ENCODE measurements at regions not wholly inside any gene's neighbourhood (a gene's known extent, or its start where the extent isn't known, plus 50 kb on each side); places are given as distances from the start of the nearest gene placed in this dataset.

DNA sequence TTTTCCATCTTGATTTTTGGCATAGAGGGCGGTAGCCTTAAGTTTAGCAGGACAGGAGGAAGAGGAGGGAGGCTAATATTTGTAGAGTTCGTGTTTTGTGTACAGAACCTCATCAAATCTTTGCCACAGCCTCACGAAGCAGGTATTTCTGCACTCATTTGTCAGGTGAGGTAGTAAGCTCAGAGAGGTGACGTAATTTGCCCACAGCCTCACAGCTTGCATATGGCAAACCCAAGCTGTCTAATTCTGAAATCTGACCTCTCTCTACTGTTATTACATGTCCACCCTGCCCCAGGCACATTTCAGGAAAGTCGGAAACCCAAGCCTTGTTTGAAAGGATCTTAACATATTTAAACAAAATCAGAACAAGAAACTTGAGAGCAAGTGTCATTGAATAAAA is 91.1 kb upstream of the TPM1 start:
- TF ChIP-seq, protein P1, sequence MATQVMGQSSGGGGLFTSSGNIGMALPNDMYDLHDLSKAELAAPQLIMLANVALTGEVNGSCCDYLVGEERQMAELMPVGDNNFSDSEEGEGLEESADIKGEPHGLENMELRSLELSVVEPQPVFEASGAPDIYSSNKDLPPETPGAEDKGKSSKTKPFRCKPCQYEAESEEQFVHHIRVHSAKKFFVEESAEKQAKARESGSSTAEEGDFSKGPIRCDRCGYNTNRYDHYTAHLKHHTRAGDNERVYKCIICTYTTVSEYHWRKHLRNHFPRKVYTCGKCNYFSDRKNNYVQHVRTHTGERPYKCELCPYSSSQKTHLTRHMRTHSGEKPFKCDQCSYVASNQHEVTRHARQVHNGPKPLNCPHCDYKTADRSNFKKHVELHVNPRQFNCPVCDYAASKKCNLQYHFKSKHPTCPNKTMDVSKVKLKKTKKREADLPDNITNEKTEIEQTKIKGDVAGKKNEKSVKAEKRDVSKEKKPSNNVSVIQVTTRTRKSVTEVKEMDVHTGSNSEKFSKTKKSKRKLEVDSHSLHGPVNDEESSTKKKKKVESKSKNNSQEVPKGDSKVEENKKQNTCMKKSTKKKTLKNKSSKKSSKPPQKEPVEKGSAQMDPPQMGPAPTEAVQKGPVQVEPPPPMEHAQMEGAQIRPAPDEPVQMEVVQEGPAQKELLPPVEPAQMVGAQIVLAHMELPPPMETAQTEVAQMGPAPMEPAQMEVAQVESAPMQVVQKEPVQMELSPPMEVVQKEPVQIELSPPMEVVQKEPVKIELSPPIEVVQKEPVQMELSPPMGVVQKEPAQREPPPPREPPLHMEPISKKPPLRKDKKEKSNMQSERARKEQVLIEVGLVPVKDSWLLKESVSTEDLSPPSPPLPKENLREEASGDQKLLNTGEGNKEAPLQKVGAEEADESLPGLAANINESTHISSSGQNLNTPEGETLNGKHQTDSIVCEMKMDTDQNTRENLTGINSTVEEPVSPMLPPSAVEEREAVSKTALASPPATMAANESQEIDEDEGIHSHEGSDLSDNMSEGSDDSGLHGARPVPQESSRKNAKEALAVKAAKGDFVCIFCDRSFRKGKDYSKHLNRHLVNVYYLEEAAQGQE (IDR thresholded peaks at IDR 0.05; ENCODE audit: insufficient replicate concordance, low read depth), result no peak
- TF ChIP-seq GABPA (IDR thresholded peaks at IDR 0.05; ENCODE audit: low read depth) (no peak), CTCF (IDR thresholded peaks at IDR 0.05; ENCODE audit: insufficient read depth, low read length) (no peak), SPI1 (IDR thresholded peaks at IDR 0.05; ENCODE audit: borderline replicate concordance, low read depth) (no peak), POLR2AphosphoS5 (IDR thresholded peaks at IDR 0.05; ENCODE audit: low read depth) (no peak)
- Histone ChIP-seq H3K27ac (replicated peaks) (no peak overlapping the region), H3K4me3 (replicated peaks; ENCODE audit: insufficient read depth, low read length) (no peak overlapping the region), H3K27me3 (ENCODE audit: insufficient read depth, poor library complexity, severe bottlenecking) (no peaks in the 10 kb centered on the region)
- DNase-seq (ENCODE audit: low read depth in 1 of 2, low spot score in 1 of 2), result no peak

- no peak overlapping the region for H3K27ac ChIP-seq (replicated peaks)
- H3K4me3 ChIP-seq (replicated peaks; ENCODE audit: insufficient read depth, low read length), result no peak overlapping the region
- no peak for DNase-seq (ENCODE audit: low read depth in 1 of 2, low spot score in 1 of 2)
- TF ChIP-seq SPI1 (IDR thresholded peaks at IDR 0.05; ENCODE audit: borderline replicate concordance, low read depth), result no peak
- TF ChIP-seq, protein P1 (IDR thresholded peaks at IDR 0.05; ENCODE audit: insufficient replicate concordance, low read depth), result no peak
- no peak for TF ChIP-seq CTCF (IDR thresholded peaks at IDR 0.05; ENCODE audit: insufficient read depth, low read length)
- TF ChIP-seq POLR2AphosphoS5 (IDR thresholded peaks at IDR 0.05; ENCODE audit: low read depth), result no peak
- TF ChIP-seq GABPA (IDR thresholded peaks at IDR 0.05; ENCODE audit: low read depth), result no peak
- H3K27me3 ChIP-seq (ENCODE audit: insufficient read depth, poor library complexity, severe bottlenecking), result no peaks in the 10 kb centered on the region
Observed at GRCh38 chr15:62953021-62953420, 89.5 kb upstream of the TPM1 start.

- Histone ChIP-seq H3K4me3 (replicated peaks; ENCODE audit: insufficient read depth, low read length) (no peak overlapping the region), H3K27me3 (ENCODE audit: insufficient read depth, poor library complexity, severe bottlenecking) (no peaks in the 10 kb centered on the region)
Observed at GRCh38 chr15:62953496-62954045, 89.0 kb upstream of the TPM1 start.

More at GRCh38 chr15:62953496-62954045, 89.0 kb upstream of the TPM1 start:
- DNase-seq (ENCODE audit: low read depth in 1 of 2, low spot score in 1 of 2), result no peak
- H3K27ac ChIP-seq (replicated peaks), result no peak overlapping the region
- TF ChIP-seq POLR2AphosphoS5 (IDR thresholded peaks at IDR 0.05; ENCODE audit: low read depth) (no peak), SPI1 (IDR thresholded peaks at IDR 0.05; ENCODE audit: borderline replicate concordance, low read depth) (no peak), CTCF (IDR thresholded peaks at IDR 0.05; ENCODE audit: insufficient read depth, low read length) (no peak), GABPA (IDR thresholded peaks at IDR 0.05; ENCODE audit: low read depth) (no peak)
- TF ChIP-seq, protein P1 (IDR thresholded peaks at IDR 0.05; ENCODE audit: insufficient replicate concordance, low read depth), result no peak
